HL-60/S4 (cell line): ENCODE measurements at regions not wholly inside any gene's neighbourhood (a gene's known extent, or its start where the extent isn't known, plus 50 kb on each side); places are given as distances from the start of the nearest gene placed in this dataset.

Experiments used
- in situ Hi-C: fragments of 300-500 bp; cut with MboI; formaldehyde crosslinking; loops from 2 replicates; pipeline ENCODE4 v1.14.3; 2022; ENCODE audit warnings: low sequenced_read_pairs

DNA sequence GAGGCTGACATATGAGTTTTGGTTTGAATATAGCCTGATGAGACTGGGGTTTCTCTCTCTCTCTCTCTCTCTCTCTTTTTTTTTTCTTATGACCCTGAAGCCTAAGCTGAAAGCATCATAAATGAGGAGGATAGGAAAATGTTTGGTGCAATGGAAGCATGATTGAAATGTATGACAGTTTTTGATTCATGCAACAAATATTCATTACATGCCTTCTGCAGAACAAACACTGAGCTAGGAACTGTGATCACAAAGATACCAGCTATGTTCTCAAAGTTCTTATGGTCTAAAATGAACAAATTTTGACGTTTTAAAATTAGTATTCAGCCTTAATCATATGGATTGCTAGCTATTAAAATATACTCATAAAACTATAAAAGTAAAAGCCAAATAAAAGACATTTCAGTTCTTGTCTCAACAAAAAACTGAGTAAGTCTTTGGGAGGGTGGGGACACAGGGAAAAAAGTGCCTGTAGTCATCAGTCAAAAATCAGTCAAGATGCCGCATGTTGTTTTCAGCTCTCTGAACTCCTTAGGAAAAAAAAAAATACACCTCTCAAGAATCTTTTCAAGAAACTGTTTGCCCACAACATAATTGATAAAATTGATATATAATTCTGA lies 57.2 kb downstream of the NKX6-1 start:
- in situ Hi-C loops = no loop called here

DNA sequence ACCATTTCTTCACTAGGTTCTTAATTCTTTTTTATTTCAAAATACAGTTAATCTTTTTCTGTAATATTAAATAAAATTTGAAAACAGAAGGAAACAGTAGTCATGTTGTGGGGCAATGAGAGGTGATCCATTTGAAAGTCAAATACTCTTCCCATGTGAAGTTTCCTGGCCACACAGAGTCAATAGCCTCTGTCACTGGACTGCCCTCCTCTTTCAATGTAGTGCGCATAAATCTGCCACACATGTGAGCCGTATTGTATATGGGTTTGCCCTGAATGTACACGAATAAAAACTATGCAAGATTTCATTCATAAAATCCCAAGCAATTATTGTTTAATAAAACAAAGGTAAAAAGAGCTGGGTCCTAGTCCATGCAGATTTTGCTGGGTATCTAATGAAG lies 59.1 kb downstream of the NKX6-1 start:
- in situ Hi-C loops = no loop called here

DNA sequence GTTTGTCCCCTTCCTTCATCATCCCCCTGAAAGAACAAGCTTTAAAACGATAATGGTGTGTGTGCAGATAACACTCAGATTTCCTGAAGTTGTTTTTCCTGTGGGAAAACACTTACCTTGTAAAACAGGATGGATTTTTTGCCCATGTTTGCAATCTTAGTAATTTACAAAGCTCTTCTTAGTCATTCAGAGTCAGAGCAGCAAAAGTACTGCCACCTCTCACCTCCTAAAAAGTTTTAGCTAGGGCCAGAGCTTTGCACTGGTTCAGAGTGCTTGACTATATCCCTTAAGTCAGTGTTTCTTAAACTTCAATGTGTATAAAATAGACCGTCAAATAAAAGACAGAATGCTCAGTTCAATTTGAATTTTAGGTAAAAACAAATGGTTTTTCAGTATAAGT lies 62.3 kb downstream of the NKX6-1 start:
- in situ Hi-C loops = no loop called here

DNA sequence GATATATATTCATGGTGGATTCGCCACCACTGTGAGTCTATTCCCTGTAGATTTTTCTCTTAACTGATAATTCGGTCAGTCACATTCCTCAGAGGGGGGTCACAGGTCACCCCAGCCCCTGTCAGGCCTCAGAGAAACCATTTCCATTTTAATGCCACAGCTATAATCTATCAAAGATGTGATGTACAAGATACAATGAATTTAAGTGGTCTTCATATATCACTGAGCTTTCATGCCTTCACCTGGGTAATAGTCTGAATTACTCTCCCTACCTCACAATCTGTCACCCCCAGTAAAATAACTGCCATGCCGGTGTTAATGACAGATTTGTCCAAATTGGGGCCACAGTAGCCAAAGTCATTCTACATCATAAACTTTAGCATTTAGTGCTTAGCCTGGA lies 64.7 kb downstream of the NKX6-1 start:
- in situ Hi-C loops = no loop called here

DNA sequence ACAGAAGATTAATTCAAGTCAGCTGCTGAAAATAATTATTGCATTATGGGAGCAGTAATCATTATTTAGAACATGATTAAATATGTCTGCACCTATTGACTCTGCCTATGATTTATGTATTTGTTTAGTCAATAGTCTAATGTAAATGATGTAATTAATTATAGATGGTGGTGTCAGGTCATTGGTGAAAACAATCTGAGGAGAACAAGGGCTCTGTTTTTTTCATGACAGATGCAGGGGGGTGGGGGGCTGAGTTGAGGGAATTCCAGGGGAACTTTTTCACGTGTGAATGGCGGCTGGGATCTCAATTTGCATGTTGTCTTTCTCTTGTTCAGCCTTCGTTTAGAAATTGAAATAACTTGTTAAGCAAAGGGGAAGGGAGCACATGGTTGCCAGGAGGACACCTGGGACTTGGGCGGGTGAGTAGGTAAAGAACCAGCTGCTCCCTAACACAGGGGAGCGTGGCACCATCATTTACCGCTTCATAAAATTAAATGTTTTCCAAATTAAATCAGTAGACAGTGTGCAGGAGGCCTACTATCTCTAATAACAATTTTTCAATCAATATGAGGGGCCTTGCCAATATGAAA lies 65.4 kb downstream of the NKX6-1 start:
- in situ Hi-C loops = no loop called here

DNA sequence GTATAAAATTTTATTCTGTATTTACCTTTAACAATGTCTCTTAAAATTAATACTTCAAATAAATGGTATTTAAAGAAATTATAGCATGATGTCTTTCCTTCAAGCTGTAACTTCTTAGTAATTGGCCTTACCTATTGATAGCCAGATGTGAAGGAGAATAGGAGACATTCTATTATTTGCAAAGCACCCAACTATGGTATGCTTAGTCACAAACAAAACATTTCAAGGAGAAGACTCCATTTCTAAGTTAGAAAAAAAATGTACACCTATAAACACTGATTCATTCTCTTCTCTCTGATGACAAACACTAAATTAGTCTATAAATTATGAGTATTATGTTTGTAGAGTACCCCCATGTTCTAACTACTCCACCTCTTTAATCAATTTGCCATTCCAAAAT lies 66.4 kb downstream of the NKX6-1 start:
- in situ Hi-C loops = no loop called here

DNA sequence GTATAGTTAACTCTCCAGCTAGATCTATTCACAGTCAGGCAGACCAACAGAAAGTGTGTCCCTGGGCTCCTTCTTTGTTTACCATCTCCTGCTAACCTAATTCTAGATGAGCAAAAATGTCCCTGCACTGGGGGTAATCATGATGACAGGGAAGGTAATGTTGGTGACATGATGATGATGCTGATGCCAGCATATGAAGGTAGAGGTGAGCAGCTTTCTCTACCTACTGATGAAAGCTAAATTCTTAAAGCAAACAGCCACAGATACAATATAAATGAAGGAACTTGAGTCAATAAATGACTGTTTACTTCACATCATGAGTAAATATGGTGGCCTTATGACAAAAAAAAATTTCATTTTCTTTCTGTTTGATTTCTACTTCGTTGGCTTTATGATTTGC lies 78.5 kb downstream of the NKX6-1 start:
- in situ Hi-C loops = no loop called here

DNA sequence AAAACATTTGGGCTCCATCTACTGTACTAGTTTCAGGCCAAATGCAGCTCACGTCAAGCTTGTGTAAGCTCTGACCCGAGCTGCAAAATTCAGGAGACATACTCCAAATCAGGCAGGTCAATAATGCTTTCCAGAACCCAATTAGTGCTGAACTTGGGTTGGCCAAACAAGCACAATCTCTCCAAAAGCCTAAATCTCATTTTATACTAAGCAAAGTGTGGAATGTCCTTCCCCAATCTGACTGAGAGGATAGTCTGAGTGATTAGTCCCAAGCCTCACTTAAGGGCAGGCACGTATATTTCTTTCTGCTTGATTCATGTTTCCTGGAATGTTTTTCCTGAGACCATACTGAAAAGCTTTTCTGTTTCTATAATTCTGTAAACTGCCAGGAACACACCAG lies 79.9 kb downstream of the NKX6-1 start:
- in situ Hi-C loops = no loop called here

DNA sequence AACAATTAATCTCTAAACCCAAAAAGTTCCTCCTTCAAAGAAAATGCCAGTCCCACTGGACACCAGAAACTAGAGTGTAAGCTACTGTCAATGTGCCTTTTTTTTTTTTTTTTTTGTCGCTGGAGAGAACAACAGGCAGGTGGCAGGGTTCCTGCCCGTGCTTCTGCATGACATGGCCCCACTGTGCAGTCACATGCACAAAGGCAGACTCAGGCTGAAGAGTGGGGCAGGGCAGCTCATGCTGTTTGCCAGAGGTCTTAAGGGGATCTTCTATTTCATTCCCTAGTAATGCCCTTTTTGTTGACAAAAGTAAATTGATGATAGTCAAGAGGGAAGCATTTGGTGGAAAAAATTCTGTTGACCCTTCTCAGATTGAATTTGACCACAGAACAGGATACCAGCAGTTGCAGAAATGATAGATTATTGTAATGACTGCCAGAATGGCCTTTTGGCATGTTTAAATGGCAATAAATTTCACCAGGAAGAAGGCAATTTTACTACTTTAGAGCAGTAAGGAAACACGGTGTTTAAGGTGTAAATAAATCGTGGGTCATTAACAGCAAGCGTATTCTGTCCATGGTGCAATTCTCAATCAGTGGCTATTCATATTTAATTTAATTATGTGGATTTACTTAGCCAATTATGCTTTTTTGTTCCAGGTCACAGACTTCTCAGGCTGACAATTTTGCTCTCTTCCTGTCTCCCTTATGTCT lies 80.9 kb downstream of the NKX6-1 start:
- in situ Hi-C loops = no loop called here

DNA sequence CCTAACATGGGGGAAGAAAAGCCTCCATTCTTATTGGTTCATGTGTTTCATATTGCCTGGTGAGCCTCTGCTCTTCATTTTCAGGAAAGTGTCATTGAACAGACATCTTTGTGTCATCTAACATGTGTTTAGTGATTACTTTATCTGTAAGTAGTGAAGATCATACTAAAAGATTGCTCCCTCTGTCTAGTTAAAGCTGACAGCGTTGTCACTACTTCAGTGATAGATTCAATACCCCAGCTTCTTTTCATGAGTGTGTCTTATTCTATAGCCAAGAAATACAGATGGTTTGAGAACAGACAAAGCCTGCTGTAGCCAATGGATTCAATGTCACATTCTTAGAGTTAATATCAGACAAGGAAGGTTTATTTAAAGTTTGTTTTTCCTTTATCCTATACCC lies 85.1 kb downstream of the NKX6-1 start:
- in situ Hi-C loops = no loop called here

DNA sequence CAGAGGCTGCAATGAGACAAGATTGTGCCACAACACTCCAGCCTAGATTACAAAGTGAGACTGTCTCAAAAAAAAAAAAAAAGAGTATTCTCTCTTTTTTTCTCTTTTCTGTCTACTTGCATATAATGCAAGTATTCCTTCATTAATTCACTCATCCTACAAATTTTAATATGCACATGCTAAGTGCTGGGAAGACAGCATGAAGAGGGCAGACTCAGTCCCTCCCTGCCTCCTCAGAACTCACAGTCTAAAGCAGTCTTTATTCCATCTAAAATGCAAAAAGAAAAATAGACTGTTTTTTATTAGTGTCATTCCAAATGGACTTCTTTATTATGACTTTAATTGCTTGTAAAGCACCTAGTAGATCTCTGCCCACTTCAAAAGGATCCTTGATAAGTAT lies 85.6 kb downstream of the NKX6-1 start:
- in situ Hi-C loops = no loop called here

DNA sequence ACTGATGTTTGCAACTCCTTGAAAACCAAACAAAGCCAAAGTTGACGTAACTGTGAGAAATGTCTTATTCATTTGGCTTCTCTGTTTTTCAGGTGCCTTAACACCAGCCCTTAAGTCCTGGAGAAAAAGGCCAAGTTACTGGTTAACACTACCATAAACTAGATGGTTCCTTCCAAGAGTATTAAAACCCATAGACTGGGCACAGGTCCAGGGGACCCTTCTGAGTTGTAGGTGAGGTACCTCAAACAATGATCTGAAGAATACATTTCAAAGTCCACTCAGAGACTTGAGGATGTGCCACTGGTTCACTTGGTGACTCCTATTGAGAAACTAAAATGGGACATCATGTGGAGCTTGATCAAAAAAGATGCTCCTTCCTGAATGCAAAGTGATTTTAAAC lies 87.0 kb downstream of the NKX6-1 start:
- in situ Hi-C loops = no loop called here

DNA sequence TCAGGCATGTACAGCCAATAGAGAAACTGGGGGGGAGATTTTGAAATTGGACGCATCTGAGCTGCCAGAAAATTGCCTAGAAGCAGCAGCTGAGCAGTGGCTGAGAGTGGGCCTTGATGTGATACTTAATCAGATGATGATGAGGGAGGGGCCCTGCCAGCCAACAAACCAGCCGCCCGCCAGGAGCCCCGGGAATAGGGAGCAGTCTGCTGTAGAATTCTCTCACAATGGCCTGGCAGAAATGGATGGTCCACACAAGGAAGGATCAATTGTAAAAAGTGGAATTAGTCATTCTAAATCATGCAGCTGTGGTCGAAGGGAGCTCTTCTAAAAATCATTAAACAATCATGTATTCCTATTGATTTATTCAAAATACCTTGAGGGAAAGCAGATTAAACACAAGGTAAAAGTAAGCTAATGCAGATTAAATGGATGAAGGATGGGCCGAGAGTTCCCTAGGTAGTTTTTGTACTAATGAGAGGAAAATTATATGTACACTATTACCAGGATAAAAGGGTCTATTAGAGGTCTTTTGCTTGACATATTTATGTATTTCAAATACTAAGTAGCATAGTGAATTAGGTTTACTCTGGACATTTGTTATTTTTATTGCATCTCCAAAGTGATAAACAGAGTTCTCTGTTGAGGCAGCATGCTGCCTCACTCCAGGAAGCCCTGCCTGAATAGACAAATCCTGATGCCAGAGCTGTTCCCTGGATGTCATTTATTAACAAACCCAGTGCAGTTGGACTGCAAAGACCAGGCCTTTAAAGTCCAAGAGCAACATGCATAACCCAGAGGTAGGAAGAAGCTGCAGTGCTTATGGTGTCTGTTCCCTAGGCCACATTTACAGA lies 91.3 kb downstream of the NKX6-1 start:
- in situ Hi-C loops = no loop called here

DNA sequence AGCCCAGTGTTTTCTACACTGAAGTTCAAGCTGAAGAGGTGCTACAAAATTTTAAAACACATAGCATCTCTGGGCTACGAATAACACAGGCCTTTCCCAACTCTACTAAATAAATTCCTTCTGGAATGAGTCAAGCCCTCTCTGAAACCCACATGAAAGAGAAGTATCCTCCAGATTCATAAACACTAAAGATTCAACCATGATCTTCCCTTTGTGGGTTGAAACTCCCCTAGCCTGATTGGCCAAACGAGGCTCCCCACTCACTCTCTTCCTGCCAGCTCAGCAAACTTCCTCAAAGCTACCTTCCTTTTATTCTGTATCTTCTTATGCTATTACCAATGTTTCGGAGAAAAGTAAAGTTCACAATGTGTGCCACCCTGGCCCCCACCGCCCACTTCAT lies 95.4 kb downstream of the NKX6-1 start:
- in situ Hi-C loops = no loop called here

DNA sequence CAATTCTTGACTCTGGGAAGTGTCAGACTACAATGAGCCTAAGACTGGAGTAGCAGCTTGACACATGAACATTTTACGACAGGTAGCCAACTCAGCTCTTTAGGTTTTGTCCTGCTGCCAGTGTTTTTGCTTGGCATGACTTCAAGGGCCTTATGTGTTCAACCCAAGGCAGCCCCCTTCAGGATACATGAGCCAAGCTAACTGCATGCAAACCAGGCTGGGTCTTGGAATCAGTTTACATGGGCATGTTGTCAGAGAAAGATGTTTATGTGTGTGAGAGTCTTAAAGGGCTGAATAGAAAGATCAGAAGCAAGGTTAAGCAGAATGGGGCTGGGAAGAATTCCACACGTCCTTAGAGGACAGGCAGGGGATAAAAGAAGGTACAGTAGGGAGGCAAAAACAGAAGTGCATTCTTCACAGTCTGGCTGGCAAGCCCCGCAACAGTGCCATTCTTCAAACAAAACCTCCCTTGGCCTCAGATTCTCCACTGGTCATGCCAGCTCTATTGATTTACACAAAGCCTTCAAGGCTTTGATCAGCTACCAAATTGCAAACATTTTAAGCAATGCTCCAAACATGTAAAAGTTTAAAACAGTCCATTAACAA lies 97.3 kb downstream of the NKX6-1 start:
- in situ Hi-C loops = no loop called here

DNA sequence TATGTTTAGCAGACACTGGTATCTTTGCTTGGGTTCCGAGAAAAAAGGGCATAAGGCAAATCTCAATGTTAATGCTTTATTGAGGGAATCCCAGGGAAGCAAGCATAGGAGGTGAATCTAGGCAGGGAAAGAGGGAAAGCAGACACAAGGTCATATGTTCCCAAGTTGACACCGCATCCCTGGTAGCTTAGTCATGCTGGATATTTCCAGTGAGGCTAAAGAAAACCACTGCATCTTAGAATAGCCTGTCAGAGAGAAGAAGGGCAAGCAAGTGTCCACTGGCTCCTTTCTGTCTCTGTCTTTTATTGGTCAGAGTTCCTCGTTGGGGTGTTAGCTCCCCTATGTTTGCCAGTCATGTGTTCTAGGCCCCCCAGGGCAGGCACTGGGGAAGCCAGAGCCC lies 104.7 kb downstream of the NKX6-1 start:
- in situ Hi-C loops = no loop called here

DNA sequence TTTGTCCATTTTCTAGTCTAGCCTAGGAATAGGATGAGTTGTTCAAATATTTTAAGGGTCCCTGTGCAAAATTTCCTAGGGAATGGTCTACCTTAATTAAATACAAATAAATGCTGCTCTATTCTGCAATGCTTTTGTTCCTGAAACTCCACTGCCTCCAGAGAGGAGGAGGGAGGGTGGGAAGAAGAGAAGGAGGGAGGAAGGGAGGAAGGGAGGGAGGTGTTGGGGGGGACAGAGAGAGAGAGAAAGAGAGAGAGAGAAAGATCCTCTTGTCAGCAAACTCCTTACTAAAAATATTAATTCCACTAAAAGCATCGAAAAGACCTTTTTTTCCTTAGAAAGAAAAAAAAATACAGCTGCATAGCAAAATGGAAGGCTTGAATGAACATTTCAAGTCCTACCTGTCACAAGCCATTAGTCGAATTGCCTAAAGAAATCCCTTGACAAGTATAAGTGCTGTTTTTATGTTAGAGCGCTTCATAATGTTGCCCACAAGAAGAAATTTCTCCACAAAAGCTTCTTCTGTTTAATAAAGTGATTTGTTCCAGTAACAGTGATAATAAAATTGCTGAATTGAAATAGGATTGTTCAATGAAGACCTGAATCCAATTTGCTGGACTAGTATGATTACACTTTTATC lies 106.0 kb downstream of the NKX6-1 start:
- in situ Hi-C loops = no loop called here

DNA sequence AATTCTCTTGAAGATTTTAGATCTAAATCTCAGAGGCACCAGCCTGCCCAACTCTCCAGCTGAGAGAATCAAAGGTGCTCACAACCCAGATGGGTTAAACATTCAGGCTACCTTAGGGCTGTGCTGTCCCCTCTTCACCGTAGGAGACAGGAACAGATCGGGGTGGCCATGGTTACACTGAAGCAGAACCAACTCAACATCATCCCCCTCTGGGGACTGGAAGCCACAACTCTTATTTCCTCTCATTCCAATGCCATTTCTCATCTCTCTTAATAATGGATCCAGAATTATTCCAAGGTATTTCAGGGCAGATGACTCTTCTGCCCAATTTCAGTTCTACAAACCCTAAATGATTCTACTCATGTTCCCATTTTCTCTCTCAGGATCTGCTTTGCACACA lies 109.7 kb downstream of the NKX6-1 start:
- in situ Hi-C loops = no loop called here

DNA sequence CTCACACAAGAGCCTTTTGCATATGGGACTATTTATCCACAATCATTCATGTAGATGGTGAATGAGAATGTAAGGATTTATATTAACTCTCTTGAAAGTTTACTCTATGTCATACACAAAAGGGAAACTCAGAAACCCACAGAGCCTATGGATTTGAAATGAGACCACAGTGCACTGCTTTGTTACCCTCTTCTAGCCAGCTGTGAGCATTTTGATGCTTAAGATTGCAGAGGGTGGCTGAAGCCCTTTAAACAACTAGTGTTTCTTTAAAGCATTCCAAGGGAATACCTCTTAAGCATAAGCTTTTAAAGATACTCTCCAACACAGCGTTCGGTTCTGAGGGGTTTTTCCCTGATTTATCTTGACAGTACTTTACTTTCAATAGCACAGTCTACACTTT lies 113.9 kb downstream of the NKX6-1 start:
- in situ Hi-C loops = no loop called here

DNA sequence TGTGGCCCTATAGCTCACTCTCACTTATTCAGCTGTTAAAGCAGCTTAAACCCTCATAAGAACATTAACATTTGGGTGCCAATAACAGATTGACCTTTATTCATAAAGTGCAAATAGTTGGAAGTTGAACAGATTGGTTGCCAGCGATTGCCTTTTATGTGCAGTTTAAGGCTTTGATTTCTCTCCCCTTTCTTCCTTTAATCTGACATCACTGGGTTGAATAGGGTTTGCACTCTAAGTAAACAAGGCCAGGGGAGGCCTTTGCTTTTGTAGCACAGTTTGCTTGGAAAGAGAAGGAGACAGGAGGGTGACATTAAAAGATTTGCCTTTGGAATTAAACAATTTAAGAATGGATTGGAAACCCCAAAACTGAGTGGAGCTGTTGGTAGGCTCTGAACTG lies 114.3 kb downstream of the NKX6-1 start:
- in situ Hi-C loops = no loop called here

DNA sequence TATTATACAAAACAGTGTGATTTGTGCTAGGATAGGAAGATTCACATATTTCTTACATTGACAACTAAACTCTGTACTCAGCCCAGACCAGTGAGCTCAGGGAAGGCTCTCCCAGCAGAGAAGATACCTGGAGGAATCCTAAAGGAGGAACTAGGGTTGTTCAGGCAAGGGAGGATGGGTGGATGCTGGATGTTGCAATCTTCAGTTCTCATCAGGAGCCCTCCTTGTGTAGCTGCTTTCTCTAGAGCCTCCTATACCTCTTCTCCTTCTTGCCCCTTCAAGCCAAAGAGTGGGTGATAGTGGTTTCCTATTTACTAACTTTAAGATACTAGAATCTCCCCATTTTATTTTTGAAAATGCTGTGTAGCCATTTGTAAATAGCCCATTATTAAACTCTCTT lies 117.3 kb downstream of the NKX6-1 start:
- in situ Hi-C loops = no loop called here
